Choroid plexus epithelial cell (primary cell): ENCODE measurements at regions not wholly inside any gene's neighbourhood (a gene's known extent, or its start where the extent isn't known, plus 50 kb on each side); places are given as distances from the start of the nearest gene placed in this dataset.

Source experiments
- DNase-seq: peaks from one replicate; pipeline ENCODE4 v3.0.0-alpha.2; 2010; ENCODE audit warnings: low read depth
- H3K4me3 ChIP-seq: 2 replicates; pipeline ENCODE4 v1.5.1; 2011; ENCODE audit warnings: low read depth, mild to moderate bottlenecking, control low read depth, low read length, moderate library complexity
- CTCF ChIP-seq: conservative IDR thresholded peaks from 2 replicates; pipeline ENCODE4 v1.5.1; 2011; ENCODE audit warnings: low read depth, mild to moderate bottlenecking, control low read depth, inconsistent platforms, low read length, moderate library complexity

- no peak overlapping the region for H3K4me3 ChIP-seq
- TF ChIP-seq CTCF = no peak
- no peak for DNase-seq
Measured at GRCh38 chr1:194331758-194332157, 1145.3 kb upstream of the B3GALT2 start.

- DNase-seq = no peak
- no peak for TF ChIP-seq CTCF
- H3K4me3 ChIP-seq = no peak overlapping the region
Measured at GRCh38 chr1:194322751-194323150, 1136.3 kb upstream of the B3GALT2 start.

- no peak for TF ChIP-seq CTCF
- no peak for DNase-seq
- no peak overlapping the region for H3K4me3 ChIP-seq
Measured at GRCh38 chr1:194318790-194319280, 1132.4 kb upstream of the B3GALT2 start.

- no peak for TF ChIP-seq CTCF
- no peak for DNase-seq
- H3K4me3 ChIP-seq = no peak overlapping the region
Measured at GRCh38 chr1:194309697-194310096, 1123.3 kb upstream of the B3GALT2 start.

GRCh38 chr1:194309269-194309668 is 1122.9 kb upstream of the B3GALT2 start:
- no peak overlapping the region for H3K4me3 ChIP-seq
- DNase-seq = no peak
- TF ChIP-seq CTCF = no peak

- no peak for TF ChIP-seq CTCF
- H3K4me3 ChIP-seq = no peak overlapping the region
- no peak for DNase-seq
Measured at GRCh38 chr1:194300776-194301175, 1114.4 kb upstream of the B3GALT2 start.

GRCh38 chr1:194300340-194300739 is 1113.9 kb upstream of the B3GALT2 start:
- DNase-seq = no peak
- TF ChIP-seq CTCF = no peak
- no peak overlapping the region for H3K4me3 ChIP-seq
